GM12864 (cell line): ENCODE measurements at regions not wholly inside any gene's neighbourhood (a gene's known extent, or its start where the extent isn't known, plus 50 kb on each side); places are given as distances from the start of the nearest gene placed in this dataset.
"Not testable (repeated sequence)": the region's sequence is repeated elsewhere in the genome, so short reads cannot be mapped to it uniquely, and the experiment has no call there.

Source experiments
- DNase-seq: peaks from one replicate; pipeline ENCODE4 v3.0.0-alpha.2; 2011; ENCODE audit warnings: low read depth
- H3K4me3 ChIP-seq: 2 replicates; pipeline ENCODE4 v1.5.1; 2011; ENCODE audit warnings: mild to moderate bottlenecking, low read depth, low read length, control low read depth
- TF ChIP-seq, protein P1 (sequence below): IDR thresholded peaks from 2 replicates; pipeline ENCODE4 v1.5.1; 2011; ENCODE audit warnings: low read depth, mild to moderate bottlenecking, moderate library complexity, low read length, control low read depth, inconsistent platforms; ENCODE audit errors: missing control alignments

- no peak for DNase-seq
- TF ChIP-seq, protein P1, sequence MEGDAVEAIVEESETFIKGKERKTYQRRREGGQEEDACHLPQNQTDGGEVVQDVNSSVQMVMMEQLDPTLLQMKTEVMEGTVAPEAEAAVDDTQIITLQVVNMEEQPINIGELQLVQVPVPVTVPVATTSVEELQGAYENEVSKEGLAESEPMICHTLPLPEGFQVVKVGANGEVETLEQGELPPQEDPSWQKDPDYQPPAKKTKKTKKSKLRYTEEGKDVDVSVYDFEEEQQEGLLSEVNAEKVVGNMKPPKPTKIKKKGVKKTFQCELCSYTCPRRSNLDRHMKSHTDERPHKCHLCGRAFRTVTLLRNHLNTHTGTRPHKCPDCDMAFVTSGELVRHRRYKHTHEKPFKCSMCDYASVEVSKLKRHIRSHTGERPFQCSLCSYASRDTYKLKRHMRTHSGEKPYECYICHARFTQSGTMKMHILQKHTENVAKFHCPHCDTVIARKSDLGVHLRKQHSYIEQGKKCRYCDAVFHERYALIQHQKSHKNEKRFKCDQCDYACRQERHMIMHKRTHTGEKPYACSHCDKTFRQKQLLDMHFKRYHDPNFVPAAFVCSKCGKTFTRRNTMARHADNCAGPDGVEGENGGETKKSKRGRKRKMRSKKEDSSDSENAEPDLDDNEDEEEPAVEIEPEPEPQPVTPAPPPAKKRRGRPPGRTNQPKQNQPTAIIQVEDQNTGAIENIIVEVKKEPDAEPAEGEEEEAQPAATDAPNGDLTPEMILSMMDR = no peak
Measured at GRCh38 chr4:17027495-17027894, 129.1 kb upstream of the LDB2 start.

GRCh38 chr4:17024425-17024824, 126.0 kb upstream of the LDB2 start:
- no peak for DNase-seq
- TF ChIP-seq, protein P1 = no peak
- H3K4me3 ChIP-seq = no peak overlapping the region

More at GRCh38 chr4:17027495-17027894, 129.1 kb upstream of the LDB2 start:
- no peak overlapping the region for H3K4me3 ChIP-seq

DNA sequence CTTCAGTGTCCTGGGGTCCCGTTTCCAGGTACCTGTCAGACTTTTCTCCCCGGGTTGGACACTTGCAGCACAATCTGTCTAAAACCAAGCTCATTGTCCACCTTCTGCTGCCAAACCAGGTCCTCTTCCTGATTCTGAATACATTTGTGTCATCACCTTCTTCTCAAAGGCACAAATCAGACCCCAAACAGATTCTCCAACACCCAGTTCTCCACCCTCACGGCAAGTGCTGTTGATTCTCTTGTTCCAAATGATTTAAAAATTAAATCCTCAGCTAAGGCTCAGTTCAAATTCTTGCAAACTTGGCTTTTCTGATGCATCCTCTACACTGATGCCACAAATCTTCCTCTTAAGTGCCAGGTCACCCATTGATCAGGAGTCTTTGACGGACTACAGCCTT, 122.5 kb upstream of the LDB2 start:
- H3K4me3 ChIP-seq = no peak overlapping the region
- DNase-seq = no peak
- TF ChIP-seq, protein P1 = no peak

GRCh38 chr4:17020451-17020850, 122.0 kb upstream of the LDB2 start:
- TF ChIP-seq, protein P1 = no peak
- no peak overlapping the region for H3K4me3 ChIP-seq
- no peak for DNase-seq

DNA sequence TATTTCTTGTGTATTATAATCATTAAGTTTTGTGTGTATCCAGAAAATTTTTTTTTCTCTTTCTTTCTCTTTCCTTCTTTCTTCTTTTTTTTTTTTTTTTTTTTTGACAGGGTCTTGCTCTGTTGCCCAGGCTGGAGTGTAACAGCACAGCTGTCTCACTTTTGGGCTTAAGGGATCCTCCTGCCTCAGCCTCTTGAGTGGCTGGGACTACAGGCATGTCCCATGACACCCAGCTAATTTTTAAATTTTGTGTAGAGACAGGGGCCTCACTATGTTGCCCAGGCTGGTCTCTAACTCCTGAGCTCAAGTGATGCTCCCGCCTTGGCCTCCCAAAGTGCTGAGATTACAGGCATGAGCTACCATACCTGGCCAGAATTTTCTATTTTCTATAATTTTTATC, 120.2 kb upstream of the LDB2 start:
- H3K4me3 ChIP-seq, DNase-seq: not testable (repeated sequence)

DNA sequence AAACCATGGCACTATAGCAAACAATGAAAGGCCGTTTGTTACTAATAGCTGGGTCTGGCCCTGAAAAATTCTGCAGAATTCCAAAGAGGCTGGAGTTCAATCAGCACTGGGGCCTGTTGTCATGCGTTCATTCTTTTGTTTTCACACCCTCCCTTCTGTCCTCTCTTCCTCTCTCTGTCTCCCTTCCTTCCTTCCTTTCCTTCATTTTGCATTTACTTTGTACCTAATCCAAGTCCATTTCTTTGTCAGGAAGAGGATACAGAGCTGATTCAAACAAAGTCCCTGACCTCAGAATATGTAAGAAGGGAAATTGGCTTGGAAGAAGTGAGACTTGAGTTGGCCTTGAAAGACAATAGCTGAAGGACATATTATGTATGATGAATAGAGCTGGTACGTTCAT, 119.6 kb upstream of the LDB2 start:
- TF ChIP-seq, protein P1 = no peak
- H3K4me3 ChIP-seq = no peak overlapping the region
- no peak for DNase-seq

DNA sequence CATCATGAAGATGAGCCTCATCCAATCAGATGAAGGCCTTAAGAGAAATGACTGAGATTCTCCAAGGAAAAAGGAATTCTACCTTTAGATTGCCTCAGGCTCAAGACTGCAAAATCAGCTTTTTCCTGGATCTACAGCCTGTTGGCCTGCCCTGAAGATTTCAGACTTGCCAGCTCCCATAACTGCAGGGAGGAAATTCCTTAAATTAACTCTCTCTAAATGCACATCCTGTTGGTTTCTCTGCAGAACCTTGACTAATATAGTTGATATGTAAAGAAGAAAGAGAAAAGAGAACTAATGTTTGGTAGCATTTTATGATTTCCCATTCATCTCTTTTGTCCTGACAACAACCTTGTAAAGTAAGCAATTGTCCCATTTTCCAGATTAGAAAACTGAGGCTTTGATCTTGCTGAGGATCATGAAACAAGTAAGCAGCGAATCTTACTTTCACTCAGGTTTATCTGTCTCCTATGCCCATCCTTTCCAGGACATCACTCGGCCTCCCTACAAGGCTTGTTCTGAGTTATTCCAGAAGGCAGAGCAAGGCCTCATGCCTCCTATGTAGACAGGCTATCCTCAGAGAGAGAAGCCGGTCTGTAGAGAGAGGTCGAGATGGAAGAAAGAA, 115.0 kb upstream of the LDB2 start:
- no peak overlapping the region for H3K4me3 ChIP-seq
- TF ChIP-seq, protein P1 = no peak
- DNase-seq = no peak
